Mesothelial cell of epicardium (in vitro differentiated cells): ENCODE measurements at regions not wholly inside any gene's neighbourhood (a gene's known extent, or its start where the extent isn't known, plus 50 kb on each side); places are given as distances from the start of the nearest gene placed in this dataset.
A peak's percentile ranks its signal among the peaks of the same experiment; 100 is the strongest.

Source experiments
- DNase-seq, 2 experiments: peaks; one replicate each; pipeline ENCODE4 v3.0.0; 2021; ENCODE audit warnings: low spot score in 2 of 2; ENCODE audit not compliant: unreplicated experiment in 2 of 2
- H3K27ac Mint-ChIP-seq: 2 replicates; pipeline ENCODE4 v1.8.0; 2021; ENCODE audit warnings: mixed read lengths
- H3K27me3 Mint-ChIP-seq: 2 replicates; pipeline ENCODE4 v1.8.0; 2021; ENCODE audit warnings: low read depth, mixed read lengths
- H3K36me3 Mint-ChIP-seq: 2 replicates; pipeline ENCODE4 v1.8.0; 2021; ENCODE audit warnings: mixed read lengths
- H3K4me1 Mint-ChIP-seq: 2 replicates; pipeline ENCODE4 v1.8.0; 2021; ENCODE audit warnings: mixed read lengths
- H3K4me3 Mint-ChIP-seq: 2 replicates; pipeline ENCODE4 v1.8.0; 2021; ENCODE audit warnings: mild to moderate bottlenecking, moderate library complexity, mixed read lengths
- H3K9me3 Mint-ChIP-seq: 2 replicates; pipeline ENCODE4 v1.8.0; 2021; ENCODE audit warnings: mixed read lengths
- CTCF ChIP-seq: fragments of 200-600 bp; sonication (generic); IDR thresholded peaks from one replicate; pipeline ENCODE4 v1.5.0; 2021; ENCODE audit warnings: antibody characterized with exemption; ENCODE audit not compliant: unreplicated experiment

- Mint-ChIP-seq H3K4me3 (no peak overlapping the region), H3K27me3 (peaks cover 81% of the 10 kb centered on the region), H3K36me3 (no peaks in the 10 kb centered on the region), H3K27ac (no peak overlapping the region), H3K4me1 (peaks cover 16% of the 10 kb centered on the region), H3K9me3 (no peaks in the 10 kb centered on the region)
- peak in 1 of 2 experiments; percentile 28 for DNase-seq
- no peak for TF ChIP-seq CTCF
Measured at GRCh38 chr3:127421943-127422662, 134.3 kb upstream of the PRR20G start.

- no peak for TF ChIP-seq CTCF
- no peaks in the 10 kb centered on the region for H3K36me3 Mint-ChIP-seq
- H3K4me1 Mint-ChIP-seq = peaks cover 16% of the 10 kb centered on the region
- no peak for DNase-seq
- peaks cover 81% of the 10 kb centered on the region for H3K27me3 Mint-ChIP-seq
- no peaks in the 10 kb centered on the region for H3K9me3 Mint-ChIP-seq
- no peak overlapping the region for H3K27ac Mint-ChIP-seq
- no peak overlapping the region for H3K4me3 Mint-ChIP-seq
Measured at GRCh38 chr3:127420829-127421228, 133.0 kb upstream of the PRR20G start.

GRCh38 chr3:127419641-127420553, 132.1 kb upstream of the PRR20G start:
- DNase-seq = no peak
- Mint-ChIP-seq H3K36me3 (no peaks in the 10 kb centered on the region), H3K4me1 (peaks cover 13% of the 10 kb centered on the region), H3K27me3 (peaks cover 81% of the 10 kb centered on the region), H3K4me3 (no peak overlapping the region), H3K27ac (no peak overlapping the region), H3K9me3 (no peaks in the 10 kb centered on the region)
- TF ChIP-seq CTCF = no peak

- H3K27me3 Mint-ChIP-seq = peaks cover 78% of the 10 kb centered on the region
- H3K9me3 Mint-ChIP-seq = no peaks in the 10 kb centered on the region
- no peak overlapping the region for H3K27ac Mint-ChIP-seq
- peaks cover 9% of the 10 kb centered on the region for H3K4me1 Mint-ChIP-seq
- no peaks in the 10 kb centered on the region for H3K36me3 Mint-ChIP-seq
- no peak overlapping the region for H3K4me3 Mint-ChIP-seq
- TF ChIP-seq CTCF = no peak
- no peak for DNase-seq
Measured at GRCh38 chr3:127419182-127419581, 131.3 kb upstream of the PRR20G start.

GRCh38 chr3:127418560-127419147, 130.8 kb upstream of the PRR20G start:
- no peak overlapping the region for H3K27ac Mint-ChIP-seq

More at GRCh38 chr3:127418560-127419147, 130.8 kb upstream of the PRR20G start:
- H3K4me3 Mint-ChIP-seq = no peak overlapping the region
- peaks cover 5% of the 10 kb centered on the region for H3K4me1 Mint-ChIP-seq
- H3K9me3 Mint-ChIP-seq = no peaks in the 10 kb centered on the region
- no peak for TF ChIP-seq CTCF
- no peak for DNase-seq
- H3K36me3 Mint-ChIP-seq = no peaks in the 10 kb centered on the region
- H3K27me3 Mint-ChIP-seq = peaks cover 79% of the 10 kb centered on the region
